Fibroblast of lung (primary cell): ENCODE measurements at regions not wholly inside any gene's neighbourhood (a gene's known extent, or its start where the extent isn't known, plus 50 kb on each side); places are given as distances from the start of the nearest gene placed in this dataset.

Experiments used
- EZH2 ChIP-seq: IDR thresholded peaks from 2 replicates; pipeline ENCODE4 v1.5.1; 2012; ENCODE audit warnings: low read length, control low read depth, mild to moderate bottlenecking; ENCODE audit errors: missing control alignments
- TF ChIP-seq, protein P1 (sequence below), 2 donors: IDR thresholded peaks in 1 of 2; conservative IDR thresholded peaks in 1 of 2; 1 replicate in 1 of 2; 2 replicates in 1 of 2; pipeline ENCODE4 v1.5.1; 2011 to 2012; ENCODE audit warnings: low read length in 2 of 2, control low read depth in 1 of 2, inconsistent platforms in 1 of 2, low read depth in 1 of 2, mild to moderate bottlenecking in 1 of 2

- TF ChIP-seq, protein P1, sequence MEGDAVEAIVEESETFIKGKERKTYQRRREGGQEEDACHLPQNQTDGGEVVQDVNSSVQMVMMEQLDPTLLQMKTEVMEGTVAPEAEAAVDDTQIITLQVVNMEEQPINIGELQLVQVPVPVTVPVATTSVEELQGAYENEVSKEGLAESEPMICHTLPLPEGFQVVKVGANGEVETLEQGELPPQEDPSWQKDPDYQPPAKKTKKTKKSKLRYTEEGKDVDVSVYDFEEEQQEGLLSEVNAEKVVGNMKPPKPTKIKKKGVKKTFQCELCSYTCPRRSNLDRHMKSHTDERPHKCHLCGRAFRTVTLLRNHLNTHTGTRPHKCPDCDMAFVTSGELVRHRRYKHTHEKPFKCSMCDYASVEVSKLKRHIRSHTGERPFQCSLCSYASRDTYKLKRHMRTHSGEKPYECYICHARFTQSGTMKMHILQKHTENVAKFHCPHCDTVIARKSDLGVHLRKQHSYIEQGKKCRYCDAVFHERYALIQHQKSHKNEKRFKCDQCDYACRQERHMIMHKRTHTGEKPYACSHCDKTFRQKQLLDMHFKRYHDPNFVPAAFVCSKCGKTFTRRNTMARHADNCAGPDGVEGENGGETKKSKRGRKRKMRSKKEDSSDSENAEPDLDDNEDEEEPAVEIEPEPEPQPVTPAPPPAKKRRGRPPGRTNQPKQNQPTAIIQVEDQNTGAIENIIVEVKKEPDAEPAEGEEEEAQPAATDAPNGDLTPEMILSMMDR (conservative IDR thresholded peaks at IDR 0.05 in 1 of 2, IDR thresholded peaks at IDR 0.05 in 1 of 2; ENCODE audit: low read depth in 1 of 2, low read length in 2 of 2) = no peak
- no peak for TF ChIP-seq EZH2
Measured at GRCh38 chr2:160890667-160891352, 269.4 kb upstream of the TANK start.
